C4-2B (cell line): ENCODE measurements at regions not wholly inside any gene's neighbourhood (a gene's known extent, or its start where the extent isn't known, plus 50 kb on each side); places are given as distances from the start of the nearest gene placed in this dataset.

Experiments
- ZFX ChIP-seq: fragments of 450-650 bp; IDR thresholded peaks from 2 replicates; pipeline ENCODE4 v1.6.1; 2017
- TF ChIP-seq, protein P1 (sequence below): fragments of 450-650 bp; conservative IDR thresholded peaks from 2 replicates; pipeline ENCODE4 v1.5.1; 2017; ENCODE audit warnings: mild to moderate bottlenecking

DNA sequence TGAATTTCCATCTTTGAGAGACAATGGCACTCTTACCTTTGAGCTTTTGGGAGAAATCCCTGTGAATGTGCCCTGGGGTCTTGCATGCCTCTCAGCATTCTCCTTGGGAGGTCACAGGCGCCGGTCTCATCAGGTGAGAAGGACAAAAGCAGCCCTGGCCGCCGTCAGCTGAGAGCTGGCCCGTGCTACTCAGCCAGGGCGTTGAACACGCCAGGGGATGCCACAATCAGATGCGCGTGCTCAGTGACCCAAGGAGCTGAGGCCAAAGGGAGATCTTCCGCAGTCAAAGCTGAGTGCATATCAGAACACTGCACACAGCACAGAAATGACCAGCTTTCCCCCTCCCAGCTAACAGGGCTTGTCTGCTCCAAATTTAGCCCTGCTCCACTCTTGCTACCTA is 253.6 kb upstream of the NOX3 start:
- TF ChIP-seq, protein P1, sequence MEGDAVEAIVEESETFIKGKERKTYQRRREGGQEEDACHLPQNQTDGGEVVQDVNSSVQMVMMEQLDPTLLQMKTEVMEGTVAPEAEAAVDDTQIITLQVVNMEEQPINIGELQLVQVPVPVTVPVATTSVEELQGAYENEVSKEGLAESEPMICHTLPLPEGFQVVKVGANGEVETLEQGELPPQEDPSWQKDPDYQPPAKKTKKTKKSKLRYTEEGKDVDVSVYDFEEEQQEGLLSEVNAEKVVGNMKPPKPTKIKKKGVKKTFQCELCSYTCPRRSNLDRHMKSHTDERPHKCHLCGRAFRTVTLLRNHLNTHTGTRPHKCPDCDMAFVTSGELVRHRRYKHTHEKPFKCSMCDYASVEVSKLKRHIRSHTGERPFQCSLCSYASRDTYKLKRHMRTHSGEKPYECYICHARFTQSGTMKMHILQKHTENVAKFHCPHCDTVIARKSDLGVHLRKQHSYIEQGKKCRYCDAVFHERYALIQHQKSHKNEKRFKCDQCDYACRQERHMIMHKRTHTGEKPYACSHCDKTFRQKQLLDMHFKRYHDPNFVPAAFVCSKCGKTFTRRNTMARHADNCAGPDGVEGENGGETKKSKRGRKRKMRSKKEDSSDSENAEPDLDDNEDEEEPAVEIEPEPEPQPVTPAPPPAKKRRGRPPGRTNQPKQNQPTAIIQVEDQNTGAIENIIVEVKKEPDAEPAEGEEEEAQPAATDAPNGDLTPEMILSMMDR, result no peak
- no peak for TF ChIP-seq ZFX
